ENCODE measurements at regions not wholly inside any gene's neighbourhood (a gene's known extent, or its start where the extent isn't known, plus 50 kb on each side); places are given as distances from the start of the nearest gene placed in this dataset.

DNA sequence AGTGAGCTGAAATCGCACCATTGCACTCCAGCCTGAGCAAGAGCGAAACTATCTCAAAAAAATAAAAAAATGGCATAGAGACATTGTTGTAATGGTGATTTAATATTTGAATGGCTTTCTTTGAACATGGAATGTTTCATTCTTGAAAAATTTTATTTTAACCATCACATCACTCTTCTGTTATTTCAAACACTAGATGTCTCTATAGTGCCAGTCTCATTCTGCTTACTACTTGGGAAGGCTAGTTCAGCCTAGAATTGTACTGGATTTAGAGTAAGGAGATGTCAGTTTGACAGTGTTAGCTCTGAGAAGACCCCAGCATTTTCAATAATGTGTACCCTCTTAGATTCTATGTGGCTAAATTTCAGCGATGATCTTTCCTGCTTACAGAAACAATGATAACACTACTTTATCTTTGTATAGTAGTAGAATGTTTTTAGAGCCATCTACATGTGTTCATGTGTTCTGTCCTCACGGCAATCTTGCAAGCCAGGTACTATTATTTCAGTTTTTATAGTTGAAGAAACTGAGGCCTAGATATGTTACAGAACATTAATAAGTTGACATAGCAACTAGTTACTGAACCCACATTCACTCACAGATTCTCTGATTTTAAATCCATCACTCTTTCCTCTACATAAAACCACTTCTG lies 142.9 kb upstream of the ZSWIM2 start:
- ChIA-PET CTCF (interaction anchor here (0.6 to 1.5 kb wide), 3 partner anchors 98 to 456 kb away, joined by 3 read pairs; partner anchors contain the start of gene CALCRL), POLR2A (no interaction called here)
- no peak overlapping the region for H3K27ac ChIP-seq (ENCODE audit: extremely low read depth, low read depth, low read length)
- H3K4me1 ChIP-seq (ENCODE audit: control insufficient read depth, insufficient read depth, low read length), result no peaks in the 10 kb centered on the region
- no peaks in the 10 kb centered on the region for H3K9me3 ChIP-seq (ENCODE audit: control insufficient read depth, insufficient read depth, low read depth, low read length)
- TF ChIP-seq ZNF514 (tag by site-specific recombination; IDR thresholded peaks at IDR 0.05) (no peak), SCRT2 (tag by site-specific recombination; IDR thresholded peaks at IDR 0.05) (no peak), ZNF24 (tag by site-specific recombination; IDR thresholded peaks at IDR 0.05) (no peak), ZNF391 (tag by site-specific recombination; IDR thresholded peaks at IDR 0.05; ENCODE audit: borderline replicate concordance, low read depth) (no peak), ZNF416 (tag by site-specific recombination; IDR thresholded peaks at IDR 0.05) (no peak), KLF7 (tag by site-specific recombination; IDR thresholded peaks at IDR 0.05; ENCODE audit: borderline replicate concordance) (no peak), ZFP37 (tag by site-specific recombination; IDR thresholded peaks at IDR 0.05) (no peak)
- TF ChIP-seq, protein P1, sequence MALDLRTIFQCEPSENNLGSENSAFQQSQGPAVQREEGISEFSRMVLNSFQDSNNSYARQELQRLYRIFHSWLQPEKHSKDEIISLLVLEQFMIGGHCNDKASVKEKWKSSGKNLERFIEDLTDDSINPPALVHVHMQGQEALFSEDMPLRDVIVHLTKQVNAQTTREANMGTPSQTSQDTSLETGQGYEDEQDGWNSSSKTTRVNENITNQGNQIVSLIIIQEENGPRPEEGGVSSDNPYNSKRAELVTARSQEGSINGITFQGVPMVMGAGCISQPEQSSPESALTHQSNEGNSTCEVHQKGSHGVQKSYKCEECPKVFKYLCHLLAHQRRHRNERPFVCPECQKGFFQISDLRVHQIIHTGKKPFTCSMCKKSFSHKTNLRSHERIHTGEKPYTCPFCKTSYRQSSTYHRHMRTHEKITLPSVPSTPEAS (tag by site-specific recombination; IDR thresholded peaks at IDR 0.05), result no peak
- TF ChIP-seq, protein P2, sequence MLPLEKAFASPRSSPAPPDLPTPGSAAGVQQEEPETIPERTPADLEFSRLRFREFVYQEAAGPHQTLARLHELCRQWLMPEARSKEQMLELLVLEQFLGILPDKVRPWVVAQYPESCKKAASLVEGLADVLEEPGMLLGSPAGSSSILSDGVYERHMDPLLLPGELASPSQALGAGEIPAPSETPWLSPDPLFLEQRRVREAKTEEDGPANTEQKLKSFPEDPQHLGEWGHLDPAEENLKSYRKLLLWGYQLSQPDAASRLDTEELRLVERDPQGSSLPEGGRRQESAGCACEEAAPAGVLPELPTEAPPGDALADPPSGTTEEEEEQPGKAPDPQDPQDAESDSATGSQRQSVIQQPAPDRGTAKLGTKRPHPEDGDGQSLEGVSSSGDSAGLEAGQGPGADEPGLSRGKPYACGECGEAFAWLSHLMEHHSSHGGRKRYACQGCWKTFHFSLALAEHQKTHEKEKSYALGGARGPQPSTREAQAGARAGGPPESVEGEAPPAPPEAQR (tag by site-specific recombination; IDR thresholded peaks at IDR 0.05), result no peak
- TF ChIP-seq, protein P3, sequence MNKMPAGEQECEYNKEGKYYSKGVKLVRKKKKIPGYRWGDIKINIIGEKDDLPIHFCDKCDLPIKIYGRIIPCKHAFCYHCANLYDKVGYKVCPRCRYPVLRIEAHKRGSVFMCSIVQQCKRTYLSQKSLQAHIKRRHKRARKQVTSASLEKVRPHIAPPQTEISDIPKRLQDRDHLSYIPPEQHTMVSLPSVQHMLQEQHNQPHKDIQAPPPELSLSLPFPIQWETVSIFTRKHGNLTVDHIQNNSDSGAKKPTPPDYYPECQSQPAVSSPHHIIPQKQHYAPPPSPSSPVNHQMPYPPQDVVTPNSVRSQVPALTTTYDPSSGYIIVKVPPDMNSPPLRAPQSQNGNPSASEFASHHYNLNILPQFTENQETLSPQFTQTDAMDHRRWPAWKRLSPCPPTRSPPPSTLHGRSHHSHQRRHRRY (tag by site-specific recombination; IDR thresholded peaks at IDR 0.05), result no peak
- TF ChIP-seq, protein P4, sequence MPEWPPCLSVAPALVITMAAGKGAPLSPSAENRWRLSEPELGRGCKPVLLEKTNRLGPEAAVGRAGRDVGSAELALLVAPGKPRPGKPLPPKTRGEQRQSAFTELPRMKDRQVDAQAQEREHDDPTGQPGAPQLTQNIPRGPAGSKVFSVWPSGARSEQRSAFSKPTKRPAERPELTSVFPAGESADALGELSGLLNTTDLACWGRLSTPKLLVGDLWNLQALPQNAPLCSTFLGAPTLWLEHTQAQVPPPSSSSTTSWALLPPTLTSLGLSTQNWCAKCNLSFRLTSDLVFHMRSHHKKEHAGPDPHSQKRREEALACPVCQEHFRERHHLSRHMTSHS (tag by site-specific recombination; IDR thresholded peaks at IDR 0.05), result no peak
- TF ChIP-seq, protein P5, sequence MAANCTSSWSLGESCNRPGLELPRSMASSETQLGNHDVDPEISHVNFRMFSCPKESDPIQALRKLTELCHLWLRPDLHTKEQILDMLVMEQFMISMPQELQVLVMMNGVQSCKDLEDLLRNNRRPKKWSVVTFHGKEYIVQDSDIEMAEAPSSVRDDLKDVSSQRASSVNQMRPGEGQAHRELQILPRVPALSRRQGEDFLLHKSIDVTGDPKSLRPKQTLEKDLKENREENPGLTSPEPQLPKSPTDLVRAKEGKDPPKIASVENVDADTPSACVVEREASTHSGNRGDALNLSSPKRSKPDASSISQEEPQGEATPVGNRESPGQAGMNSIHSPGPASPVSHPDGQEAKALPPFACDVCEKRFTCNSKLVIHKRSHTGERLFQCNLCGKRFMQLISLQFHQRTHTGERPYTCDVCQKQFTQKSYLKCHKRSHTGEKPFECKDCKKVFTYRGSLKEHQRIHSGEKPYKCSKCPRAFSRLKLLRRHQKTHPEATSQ (tag by site-specific recombination; IDR thresholded peaks at IDR 0.05), result no peak
- TF ChIP-seq, protein P6, sequence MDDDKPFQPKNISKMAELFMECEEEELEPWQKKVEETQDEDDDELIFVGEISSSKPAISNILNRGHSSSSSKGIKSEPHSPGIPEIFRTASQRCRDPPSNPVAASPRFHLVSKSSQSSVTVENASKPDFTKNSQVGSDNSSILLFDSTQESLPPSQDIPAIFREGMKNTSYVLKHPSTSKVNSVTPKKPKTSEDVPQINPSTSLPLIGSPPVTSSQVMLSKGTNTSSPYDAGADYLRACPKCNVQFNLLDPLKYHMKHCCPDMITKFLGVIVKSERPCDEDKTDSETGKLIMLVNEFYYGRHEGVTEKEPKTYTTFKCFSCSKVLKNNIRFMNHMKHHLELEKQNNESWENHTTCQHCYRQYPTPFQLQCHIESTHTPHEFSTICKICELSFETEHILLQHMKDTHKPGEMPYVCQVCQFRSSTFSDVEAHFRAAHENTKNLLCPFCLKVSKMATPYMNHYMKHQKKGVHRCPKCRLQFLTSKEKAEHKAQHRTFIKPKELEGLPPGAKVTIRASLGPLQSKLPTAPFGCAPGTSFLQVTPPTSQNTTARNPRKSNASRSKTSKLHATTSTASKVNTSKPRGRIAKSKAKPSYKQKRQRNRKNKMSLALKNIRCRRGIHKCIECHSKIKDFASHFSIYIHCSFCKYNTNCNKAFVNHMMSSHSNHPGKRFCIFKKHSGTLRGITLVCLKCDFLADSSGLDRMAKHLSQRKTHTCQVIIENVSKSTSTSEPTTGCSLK (tag by site-specific recombination; IDR thresholded peaks at IDR 0.05), result no peak
- no peaks in the 10 kb centered on the region for H3K36me3 ChIP-seq (ENCODE audit: control insufficient read depth in 2 of 2, insufficient read depth in 1 of 2, low read length in 2 of 2)
- H3K4me3 ChIP-seq (ENCODE audit: low read depth, low read length), result no peak overlapping the region

DNA sequence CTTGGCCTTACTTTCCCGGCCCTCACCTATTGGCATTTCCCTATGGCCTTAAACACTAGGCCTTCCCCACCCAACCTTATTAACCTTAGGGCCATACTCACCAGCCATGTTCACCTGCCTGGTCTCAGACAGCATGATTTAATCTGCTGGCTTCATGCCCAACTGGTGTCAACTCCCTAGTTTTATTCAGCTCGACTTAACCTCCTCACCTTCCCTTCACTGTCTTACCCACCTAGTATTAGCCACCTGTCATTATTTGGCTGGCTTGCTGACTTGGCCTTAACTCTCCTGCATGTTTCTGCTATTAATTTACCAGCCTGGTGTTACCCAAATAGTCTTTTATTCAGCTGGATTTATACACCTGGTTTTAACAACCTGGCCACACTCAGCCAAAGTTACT lies 136.0 kb upstream of the ZSWIM2 start:
- ChIA-PET CTCF (no interaction called here), POLR2A (no interaction called here)
- no peak overlapping the region for H3K27ac ChIP-seq (ENCODE audit: extremely low read depth, low read depth, low read length)
- TF ChIP-seq, protein P6 (tag by site-specific recombination; IDR thresholded peaks at IDR 0.05), result no peak
- no peak for TF ChIP-seq ZFHX2 (tag by site-specific recombination; conservative IDR thresholded peaks at IDR 0.05)
- no peak for TF ChIP-seq ZNF19 (tag by site-specific recombination; IDR thresholded peaks at IDR 0.05; ENCODE audit: low read depth)
- TF ChIP-seq ZNF239 (tag by site-specific recombination; IDR thresholded peaks at IDR 0.05), result no peak
- TF ChIP-seq ZNF610 (tag by site-specific recombination; IDR thresholded peaks at IDR 0.05; ENCODE audit: borderline replicate concordance), result no peak
- TF ChIP-seq, protein P7, sequence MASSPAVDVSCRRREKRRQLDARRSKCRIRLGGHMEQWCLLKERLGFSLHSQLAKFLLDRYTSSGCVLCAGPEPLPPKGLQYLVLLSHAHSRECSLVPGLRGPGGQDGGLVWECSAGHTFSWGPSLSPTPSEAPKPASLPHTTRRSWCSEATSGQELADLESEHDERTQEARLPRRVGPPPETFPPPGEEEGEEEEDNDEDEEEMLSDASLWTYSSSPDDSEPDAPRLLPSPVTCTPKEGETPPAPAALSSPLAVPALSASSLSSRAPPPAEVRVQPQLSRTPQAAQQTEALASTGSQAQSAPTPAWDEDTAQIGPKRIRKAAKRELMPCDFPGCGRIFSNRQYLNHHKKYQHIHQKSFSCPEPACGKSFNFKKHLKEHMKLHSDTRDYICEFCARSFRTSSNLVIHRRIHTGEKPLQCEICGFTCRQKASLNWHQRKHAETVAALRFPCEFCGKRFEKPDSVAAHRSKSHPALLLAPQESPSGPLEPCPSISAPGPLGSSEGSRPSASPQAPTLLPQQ (tag by site-specific recombination; IDR thresholded peaks at IDR 0.05), result no peak
- TF ChIP-seq ZNF140 (tag by site-specific recombination; IDR thresholded peaks at IDR 0.05), result no peak
- no peak for TF ChIP-seq ZNF621 (tag by site-specific recombination; IDR thresholded peaks at IDR 0.05)

More for the DNA sequence above, 136.0 kb upstream of the ZSWIM2 start:
- Histone ChIP-seq H3K9me3 (ENCODE audit: control insufficient read depth, insufficient read depth, low read depth, low read length) (no peaks in the 10 kb centered on the region), H3K36me3 (ENCODE audit: control insufficient read depth in 2 of 2, insufficient read depth in 1 of 2, low read length in 2 of 2) (no peaks in the 10 kb centered on the region), H3K4me1 (ENCODE audit: control insufficient read depth, insufficient read depth, low read length) (no peaks in the 10 kb centered on the region), H3K4me3 (ENCODE audit: low read depth, low read length) (no peak overlapping the region)

Measured in HEK293 (cell line).